ENCODE measurements at regions not wholly inside any gene's neighbourhood (a gene's known extent, or its start where the extent isn't known, plus 50 kb on each side); places are given as distances from the start of the nearest gene placed in this dataset.

- DNase-seq: no peak
These were observed 168.8 kb downstream of the TANC2 start for GRCh38 chr17:63134867-63135266.

- DNase-seq: no peak
These were observed 170.5 kb downstream of the TANC2 start for GRCh38 chr17:63136369-63137012.

- DNase-seq: no peak
These were observed 171.1 kb downstream of the TANC2 start for GRCh38 chr17:63137163-63137562.

- DNase-seq: no peak
These were observed 172.7 kb downstream of the TANC2 start for GRCh38 chr17:63138713-63139112.

GRCh38 chr17:63139356-63139755 is 173.3 kb downstream of the TANC2 start:
- DNase-seq: no peak

GRCh38 chr17:63140255-63140654 is 174.2 kb downstream of the TANC2 start:
- no peak for DNase-seq

GRCh38 chr17:63142836-63143235 is 176.8 kb downstream of the TANC2 start:
- no peak for DNase-seq

- no peak for DNase-seq
These were observed 184.5 kb downstream of the TANC2 start for GRCh38 chr17:63150490-63150889.

- DNase-seq: no peak
These were observed 185.0 kb downstream of the TANC2 start for GRCh38 chr17:63150994-63151464.

GRCh38 chr17:63151941-63152523 is 186.0 kb downstream of the TANC2 start:
- DNase-seq: no peak

- DNase-seq: no peak
These were observed 187.5 kb downstream of the TANC2 start for GRCh38 chr17:63153488-63153887.

GRCh38 chr17:63154586-63155244 is 188.7 kb downstream of the TANC2 start:
- no peak for DNase-seq

- no peak for DNase-seq
These were observed 191.0 kb downstream of the TANC2 start for GRCh38 chr17:63156986-63157385.

- no peak for DNase-seq
These were observed 196.5 kb downstream of the TANC2 start for GRCh38 chr17:63162406-63163157.

GRCh38 chr17:63163158-63163520 is 197.1 kb downstream of the TANC2 start:
- DNase-seq: no peak

- DNase-seq: no peak
These were observed 199.4 kb downstream of the TANC2 start for GRCh38 chr17:63165400-63165799.

GRCh38 chr17:63170795-63171194 is 204.8 kb downstream of the TANC2 start:
- no peak for DNase-seq

GRCh38 chr17:63171428-63172393 is 205.7 kb downstream of the TANC2 start:
- no peak for DNase-seq

- DNase-seq: no peak
These were observed 207.4 kb downstream of the TANC2 start for GRCh38 chr17:63173450-63173849.

- DNase-seq: no peak
These were observed 207.9 kb downstream of the TANC2 start for GRCh38 chr17:63173903-63174302.

- no peak for DNase-seq
These were observed 212.5 kb downstream of the TANC2 start for GRCh38 chr17:63178530-63178929.

- DNase-seq: no peak
These were observed 215.8 kb downstream of the TANC2 start for GRCh38 chr17:63181856-63182255.

Data from stimulated activated CD8-positive, alpha-beta memory T cell treated with anti-CD3 and anti-CD28 coated beads, Interleukin-4, amount 100 ng/mL, for 48 hours (primary cell).